Renal pelvis (tissue), 1 donor: ENCODE measurements at regions not wholly inside any gene's neighbourhood (a gene's known extent, or its start where the extent isn't known, plus 50 kb on each side); places are given as distances from the start of the nearest gene placed in this dataset.
"Not testable (repeated sequence)": the region's sequence is repeated elsewhere in the genome, so short reads cannot be mapped to it uniquely, and the experiment has no call there.

ENCODE experiments used
- DNase-seq: peaks from one replicate; pipeline ENCODE4 v3.0.0-alpha.2; 2013

DNA sequence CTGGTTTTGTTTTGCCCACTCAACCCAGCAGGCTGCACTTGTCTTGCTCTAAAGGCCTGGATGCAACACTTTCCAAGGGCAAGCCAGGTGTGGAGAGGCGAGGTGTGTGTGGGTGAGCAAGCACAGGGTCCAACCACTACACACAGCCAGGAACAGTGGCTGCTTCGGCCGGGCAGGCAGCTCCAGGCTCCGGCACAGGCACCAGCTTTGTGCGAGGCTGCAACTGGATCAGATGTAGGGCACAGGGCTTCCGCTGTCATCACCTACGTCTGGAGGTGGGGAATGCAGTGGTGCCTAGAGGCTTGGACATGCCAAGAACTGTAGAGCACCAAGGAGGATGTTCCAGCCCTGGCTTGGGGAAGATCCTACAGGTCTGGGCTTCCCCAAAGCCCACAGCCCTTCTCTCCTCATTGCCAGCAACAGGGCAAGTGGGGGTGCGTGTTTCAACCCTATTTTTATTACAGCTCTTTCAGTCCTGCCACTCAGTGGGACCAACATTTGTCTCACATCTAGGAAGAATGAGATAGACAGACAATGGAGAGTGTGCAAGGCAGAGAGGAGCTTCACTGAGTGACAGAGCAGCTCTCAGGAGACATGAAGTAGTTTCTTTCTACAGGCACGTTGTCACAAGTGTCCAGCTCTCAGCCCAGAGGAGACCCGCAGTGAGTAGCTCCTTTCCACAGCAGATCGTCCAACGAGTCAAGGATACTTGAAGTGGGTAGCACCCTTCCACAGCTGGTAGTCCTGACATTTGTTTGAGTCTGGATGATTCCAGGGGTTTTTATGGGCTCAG is 622.2 kb downstream of the CDH9 start:
- no peak for DNase-seq

DNA sequence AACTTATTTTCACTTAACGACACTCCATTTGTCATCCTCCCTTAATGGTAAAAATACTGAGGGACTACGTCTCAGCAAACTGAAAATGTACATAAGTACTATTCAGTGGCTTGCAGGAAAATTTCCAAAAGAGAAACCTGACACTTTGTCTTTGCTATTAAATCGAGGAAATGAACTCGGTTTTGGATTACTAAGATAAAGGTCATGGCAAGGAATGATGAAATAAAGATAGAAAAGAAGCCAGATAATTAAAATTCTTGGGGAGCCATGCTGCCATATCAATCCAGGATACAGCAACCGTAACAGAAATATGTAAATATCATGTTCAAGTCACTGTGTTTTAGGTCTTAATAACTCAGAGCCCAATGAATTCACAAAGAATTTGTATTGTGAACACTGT is 647.8 kb downstream of the CDH9 start:
- DNase-seq = no peak

DNA sequence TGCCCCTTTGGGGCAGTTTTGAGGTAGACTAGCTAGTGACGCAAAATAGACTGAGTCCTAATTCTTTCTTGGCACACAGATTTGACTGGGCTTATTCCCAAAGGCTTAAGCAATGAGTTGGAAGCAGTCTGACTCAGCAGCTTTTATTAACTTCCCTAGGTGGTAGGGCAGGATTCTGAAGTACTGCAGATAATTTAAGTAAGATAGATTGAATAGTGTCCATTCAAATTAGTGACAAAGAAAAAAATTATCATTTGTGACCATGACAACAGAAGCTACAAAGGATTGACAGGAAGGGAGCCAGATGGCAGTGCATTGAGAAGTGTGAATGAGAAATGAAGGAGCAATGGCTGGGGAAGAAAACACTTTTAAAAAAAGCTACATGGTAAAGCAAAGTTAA is 649.4 kb downstream of the CDH9 start:
- no peak for DNase-seq

DNA sequence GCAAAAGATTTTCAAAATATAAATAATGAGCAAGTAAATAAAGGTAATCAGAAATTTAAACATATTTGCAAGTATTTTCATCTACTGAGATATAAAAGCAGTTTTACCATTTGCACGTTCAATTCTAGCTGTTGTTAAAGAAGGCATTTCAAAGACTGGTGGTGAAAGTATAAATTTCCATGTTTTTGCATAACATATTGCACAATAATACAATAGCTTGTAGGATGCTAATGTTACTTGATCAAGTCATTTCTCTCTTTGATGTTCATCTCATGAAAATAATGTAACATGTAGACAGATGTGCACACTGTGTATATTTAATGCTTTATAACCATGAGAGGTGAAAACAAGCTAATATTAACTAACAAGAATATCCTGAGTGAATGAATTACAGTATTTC is 651.9 kb downstream of the CDH9 start:
- DNase-seq = no peak

DNA sequence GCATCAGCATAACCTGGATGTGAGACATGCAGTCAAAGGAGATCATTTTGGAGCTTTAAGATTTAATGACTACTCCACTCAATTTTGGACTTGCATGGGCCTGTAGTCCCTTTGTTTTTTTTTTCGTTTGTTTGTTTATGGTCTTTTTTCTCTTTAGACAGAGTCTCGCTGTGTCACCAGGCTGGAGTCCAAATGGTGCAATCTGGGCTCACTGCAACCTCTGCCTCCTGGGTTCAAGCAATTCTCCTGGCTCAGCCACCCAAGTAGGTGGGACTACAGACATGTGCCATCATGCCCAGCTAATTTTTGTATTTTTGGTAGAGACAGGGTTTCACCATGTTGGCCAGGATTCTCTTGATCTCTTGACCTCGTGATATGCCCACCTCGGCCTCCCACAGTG is 673.8 kb downstream of the CDH9 start:
- not testable (repeated sequence) for DNase-seq

DNA sequence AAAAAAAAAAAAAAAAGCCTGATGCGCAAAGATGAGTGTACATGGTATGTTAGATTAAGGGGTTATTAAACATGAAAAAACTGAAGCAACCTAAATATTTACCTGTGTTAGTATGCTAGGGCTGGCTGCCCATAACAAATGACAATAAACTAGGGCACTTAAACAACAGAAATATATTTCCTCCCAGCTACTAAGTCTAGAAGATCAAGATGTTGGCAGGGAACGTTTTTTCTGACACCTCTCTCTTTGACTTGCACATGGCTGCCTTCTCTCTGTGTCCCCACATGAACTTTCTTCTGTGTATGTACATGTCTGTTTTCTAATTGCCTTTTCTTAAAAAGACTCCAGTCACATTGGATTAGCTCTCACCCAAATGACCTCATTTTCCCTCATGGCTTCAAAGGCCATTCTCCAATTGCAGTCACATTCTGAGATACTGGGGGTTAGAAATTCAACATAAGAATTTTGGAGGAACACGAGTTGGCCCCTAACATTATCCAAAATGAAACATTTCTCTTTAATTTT is 694.5 kb downstream of the CDH9 start:
- no peak for DNase-seq

DNA sequence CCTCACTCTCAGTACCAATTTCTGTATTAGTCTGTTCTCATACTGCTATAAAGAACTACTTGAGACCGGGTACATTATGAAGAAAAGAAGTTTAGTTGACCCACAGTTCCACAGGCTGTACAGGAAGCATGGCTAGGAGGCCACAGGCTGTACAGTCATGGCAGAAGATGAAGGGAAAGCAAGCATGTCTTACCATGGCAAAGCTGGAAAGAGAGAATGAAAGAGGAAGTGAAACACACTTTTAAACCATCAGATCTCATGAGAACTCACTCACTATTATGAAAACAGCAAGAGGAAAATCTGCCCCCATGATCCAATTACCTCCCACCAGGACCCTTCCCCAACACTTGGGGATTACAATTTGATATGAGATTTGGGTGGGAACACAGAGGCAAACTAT is 698.8 kb downstream of the CDH9 start:
- DNase-seq = no peak

DNA sequence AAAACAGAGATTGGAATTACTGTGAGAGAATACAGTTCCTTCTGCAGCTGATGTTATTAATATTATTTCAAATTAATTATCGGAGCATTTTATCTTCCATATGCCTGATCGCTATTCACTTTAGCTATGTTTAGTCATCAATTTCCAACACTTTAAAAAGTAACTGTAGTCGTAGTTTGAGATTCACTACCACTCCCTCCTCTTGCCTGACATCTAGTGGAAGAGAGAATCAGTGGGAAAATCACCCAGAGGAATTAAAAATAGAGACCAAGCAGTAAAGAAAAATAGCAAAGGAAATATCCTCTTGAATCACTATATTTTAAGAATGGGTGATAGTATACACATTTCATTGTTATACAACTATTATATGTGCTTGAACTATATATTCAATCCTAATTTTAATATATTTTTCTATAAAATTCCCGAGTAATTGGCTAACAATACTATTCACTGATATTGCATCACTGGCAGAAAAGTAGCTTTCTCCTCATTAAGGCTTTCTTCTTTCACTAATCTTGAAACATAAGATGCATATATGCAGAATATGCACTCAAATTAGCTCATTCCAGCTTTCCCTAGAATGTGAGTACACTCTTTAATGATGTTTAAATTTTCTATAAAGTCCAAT is 708.7 kb downstream of the CDH9 start:
- peak; percentile 8 for DNase-seq

DNA sequence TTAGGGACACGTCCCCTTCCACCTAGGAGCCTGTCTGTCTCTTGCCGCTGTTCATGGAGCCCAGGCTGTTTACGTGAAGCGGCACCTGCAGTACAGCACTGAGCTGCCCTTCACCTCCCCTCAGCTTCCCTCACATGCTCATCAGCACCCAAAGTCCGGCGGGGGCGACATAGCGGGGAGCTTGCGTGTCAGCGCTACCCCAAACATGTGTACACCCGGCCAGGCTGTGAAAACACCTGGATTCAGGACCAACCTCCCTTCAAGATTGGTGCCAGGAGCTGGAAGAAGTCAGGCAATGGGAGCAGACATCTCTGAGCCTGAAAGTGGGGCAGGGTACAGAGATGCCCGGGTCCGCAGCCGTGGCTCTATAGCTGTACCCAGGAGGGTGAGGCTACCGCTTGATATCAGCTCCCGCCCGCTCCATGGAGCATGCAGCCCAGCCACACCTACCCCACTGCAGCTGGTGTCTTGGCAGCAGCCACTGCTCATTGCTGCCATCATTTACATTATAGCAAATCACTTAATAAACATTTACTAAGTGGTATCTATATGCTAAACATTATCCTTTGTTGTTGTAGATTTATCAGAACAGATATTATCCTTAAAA is 712.1 kb downstream of the CDH9 start:
- DNase-seq = no peak

DNA sequence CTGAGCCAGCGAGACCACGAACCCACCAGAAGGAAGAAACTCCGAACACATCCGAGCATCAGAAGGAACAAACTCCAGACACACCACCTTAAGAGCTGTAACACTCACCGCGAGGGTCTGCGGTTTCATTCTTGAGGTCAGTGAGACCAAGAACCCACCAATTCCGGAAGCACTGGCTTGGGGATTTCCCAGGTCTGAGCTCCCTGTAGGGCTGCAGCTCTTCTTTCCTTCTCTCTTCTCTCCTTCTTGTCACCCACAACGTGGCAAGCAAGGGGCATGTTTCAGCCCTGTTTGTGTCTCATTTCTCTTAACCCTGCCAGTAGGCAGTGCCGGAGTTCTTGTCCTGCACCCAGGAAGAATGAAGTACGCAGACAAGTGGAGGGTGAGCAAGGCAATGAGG is 713.0 kb downstream of the CDH9 start:
- not testable (repeated sequence) for DNase-seq

DNA sequence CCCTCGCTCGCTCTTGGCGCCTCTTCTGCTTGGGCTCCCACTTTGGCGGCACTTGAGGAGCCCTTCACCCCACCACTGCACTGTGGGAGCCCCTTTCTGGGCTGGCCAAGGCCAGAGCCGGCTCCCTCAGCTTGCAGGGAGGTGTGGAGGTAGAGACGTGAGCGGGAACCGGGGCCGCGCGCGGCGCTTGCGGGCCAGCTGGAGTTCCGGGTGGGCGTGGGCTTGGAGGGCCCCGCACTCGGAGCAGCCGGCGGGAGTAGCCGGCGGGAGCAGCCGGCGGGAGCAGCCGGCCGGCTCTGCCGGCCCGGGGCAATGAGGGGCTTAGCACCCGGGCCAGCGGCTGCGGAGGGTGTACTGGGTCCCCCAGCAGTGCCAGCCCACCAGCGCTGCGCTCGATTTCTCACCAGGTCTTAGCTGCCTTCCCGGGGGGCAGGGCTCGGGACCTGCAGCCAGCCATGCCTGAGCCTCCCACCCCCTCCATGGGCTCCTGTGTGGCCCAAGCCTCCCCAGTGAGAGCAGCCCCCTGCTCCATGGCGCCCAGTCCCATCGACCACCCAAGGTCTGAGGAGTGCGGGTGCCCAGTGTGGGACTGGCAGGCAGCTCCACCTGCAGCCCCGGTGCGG is 714.0 kb downstream of the CDH9 start:
- not testable (repeated sequence) for DNase-seq

DNA sequence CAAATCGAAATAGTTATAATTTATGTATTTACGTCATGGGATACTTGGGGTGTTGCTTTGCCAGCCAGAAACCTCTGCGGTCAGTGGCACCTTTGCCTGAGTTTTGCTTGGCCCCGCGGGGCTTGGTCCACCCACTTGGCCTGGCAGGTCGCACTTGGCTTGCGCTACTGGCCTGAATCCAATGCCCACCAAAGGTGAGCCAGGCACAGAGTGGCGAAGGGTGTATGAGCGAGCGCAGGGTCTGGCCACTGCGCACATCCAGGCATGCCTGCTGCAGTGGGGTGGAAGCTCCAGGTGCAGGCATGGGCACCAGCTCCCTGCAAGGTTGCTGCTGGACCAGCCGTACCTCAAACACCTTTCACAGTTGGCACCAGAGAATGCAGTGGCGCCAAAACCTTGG is 714.6 kb downstream of the CDH9 start:
- no peak for DNase-seq

DNA sequence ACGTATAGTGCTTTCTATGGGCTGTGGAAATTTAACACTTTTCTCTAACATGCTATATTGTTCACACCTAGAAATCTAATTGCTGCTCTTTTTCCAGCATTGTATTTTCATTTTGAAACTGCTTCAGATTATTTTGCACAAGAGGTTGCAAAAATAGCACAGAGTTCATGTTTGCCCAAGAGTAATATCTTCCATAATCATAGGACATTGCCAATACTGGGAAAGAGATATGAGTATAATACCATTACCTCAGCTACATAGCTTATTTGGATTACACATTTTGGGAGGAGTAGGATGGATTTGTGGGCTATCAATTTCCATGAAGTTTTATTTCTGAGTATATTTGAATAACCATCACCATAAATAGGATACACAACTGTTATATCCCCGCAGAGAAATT is 717.1 kb downstream of the CDH9 start:
- DNase-seq = no peak

DNA sequence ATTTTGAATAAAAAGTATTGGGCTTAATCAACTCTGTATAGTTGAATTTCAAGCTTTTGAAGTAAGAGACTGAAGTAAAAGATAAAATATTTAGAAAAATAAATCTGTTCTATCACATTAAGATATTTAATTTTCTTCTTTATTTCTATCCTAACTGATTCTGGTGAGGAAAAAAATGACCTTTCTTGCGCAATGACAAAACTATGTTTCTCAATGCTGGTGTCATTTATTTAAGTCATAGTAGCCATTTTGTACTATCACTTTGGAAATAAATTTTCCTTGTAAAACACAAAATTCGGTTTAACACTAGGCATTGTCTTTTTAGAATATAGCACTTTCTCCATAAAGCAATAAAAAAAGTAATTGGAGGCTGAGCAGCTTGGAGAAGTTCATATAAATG is 728.0 kb downstream of the CDH9 start:
- DNase-seq = no peak

DNA sequence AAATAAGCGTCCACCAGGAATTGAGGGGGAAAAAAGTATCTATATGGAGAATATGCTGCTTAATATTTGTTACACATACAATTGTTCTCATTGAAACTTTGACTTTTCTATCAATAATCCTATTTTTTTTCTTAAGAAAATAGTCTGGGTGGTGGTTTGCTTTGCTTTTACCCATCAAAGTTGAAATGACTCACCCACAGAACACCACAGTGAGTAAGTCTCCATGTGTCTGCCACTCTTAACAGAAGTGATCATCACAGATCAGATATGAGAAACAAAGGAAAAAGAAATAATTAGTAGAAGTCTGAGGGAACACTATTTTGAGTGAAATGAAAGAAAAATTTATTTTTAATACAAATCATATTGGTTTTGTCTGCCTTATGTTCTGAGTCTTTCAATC is 742.8 kb downstream of the CDH9 start:
- no peak for DNase-seq

DNA sequence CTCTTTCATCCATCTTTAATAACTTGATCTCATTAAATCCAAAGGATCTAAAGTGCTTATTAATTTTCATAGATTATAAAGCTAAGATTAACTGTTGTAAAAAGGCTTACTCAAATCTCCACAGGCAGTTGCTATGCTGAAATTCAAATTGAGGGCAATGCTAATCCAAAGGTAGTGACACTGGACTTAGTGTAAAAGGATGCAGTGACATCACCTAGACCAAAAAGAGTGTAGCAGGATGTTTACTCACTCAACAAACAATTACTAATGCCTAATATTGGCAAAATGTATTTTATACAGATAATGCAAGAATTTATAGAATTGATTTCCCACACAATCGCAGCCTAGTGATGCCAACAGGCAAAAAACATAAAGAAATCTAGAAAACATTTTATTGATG is 756.2 kb downstream of the CDH9 start:
- DNase-seq = no peak

DNA sequence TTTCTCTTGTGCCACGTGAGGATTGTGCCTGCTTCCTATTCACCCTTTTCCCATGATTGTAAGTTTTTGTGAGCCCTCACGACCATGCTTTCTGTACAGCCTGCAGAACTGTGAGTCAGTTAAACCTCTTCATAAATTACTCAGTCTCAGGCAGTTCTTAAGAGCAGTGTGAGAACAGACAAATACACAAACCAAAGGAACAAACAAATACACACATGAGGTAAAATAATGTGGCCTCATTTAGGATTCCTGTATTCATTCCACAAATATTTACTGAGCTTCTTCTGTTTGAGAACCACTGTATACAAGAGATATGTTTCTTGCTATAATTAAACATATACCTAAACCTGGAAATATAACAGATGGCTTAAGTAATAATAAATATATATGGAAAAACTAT is 760.3 kb downstream of the CDH9 start:
- no peak for DNase-seq

DNA sequence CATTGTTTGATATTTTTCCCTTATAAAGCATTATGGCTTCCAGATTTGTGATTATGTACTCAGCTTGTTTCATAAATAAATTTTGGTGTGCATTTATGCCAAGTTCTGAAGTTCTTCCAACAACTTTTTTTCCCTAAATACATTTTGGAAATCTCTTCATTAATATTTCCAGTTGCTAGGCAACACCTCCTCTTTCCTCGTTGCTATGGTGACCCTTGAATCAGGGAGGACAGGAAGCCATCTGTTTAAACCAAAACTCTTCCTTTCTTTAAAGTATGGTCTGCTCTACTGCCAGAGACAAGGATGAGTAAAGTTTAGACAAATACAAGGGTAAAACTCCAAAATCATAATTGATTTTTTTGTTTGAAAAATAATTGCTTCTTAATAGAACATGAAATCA is 779.3 kb downstream of the CDH9 start:
- DNase-seq = no peak

DNA sequence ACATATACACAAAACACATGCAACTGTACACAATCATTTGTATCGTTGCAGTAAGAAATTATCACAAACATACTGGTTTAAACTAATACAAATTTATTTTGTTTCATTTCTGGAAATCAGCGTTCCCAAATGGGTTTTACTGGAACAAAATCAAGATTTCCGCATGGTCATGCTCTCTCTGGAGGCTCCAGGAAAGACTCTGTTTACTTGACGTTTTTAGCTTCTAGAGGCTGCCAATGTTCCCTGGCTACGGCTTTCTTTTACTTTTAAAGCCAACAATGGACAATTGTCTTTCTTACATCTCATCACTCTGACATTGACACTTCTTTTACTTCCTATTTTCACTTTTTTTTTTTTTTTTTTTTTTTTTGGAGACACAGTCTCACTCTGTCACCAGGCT is 793.1 kb downstream of the CDH9 start:
- no peak for DNase-seq

DNA sequence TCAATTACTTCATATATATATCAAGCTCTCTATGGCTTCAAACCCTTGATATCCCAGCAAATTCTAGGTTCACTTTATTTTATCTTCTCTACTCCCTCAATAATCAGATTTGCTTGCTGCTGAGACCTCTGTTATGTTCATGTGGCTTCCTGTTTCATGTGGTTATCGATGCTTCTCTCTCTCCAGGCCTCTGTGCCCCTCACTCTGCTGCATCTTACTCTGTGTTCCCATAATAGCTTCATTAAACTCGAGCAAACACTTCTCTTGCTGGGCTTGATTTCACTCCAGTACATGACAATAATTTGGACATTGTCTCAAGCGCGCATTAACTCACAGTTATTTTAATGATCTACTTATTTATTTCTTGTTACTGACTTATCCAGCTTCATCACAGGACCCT is 798.8 kb downstream of the CDH9 start:
- DNase-seq = no peak

DNA sequence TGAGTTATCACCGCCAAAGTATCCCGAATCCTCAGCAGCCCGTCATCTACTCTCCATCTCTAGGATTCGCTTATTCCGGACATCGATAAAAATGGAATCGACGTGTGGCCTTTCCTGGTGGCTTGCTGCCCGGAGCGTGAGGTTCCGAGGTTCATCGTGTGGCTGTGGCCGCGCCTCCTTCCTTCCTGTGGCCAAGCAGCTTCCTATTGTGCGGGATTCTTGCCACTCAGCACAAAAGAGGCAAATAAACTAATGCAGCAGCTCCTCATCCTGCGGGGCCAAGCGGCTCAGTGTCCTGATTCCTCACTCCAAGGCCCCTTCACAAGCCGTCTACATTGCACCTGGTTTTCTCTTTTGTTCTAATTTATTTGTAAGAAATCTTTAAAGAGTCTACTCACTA is 800.9 kb downstream of the CDH9 start:
- no peak for DNase-seq

DNA sequence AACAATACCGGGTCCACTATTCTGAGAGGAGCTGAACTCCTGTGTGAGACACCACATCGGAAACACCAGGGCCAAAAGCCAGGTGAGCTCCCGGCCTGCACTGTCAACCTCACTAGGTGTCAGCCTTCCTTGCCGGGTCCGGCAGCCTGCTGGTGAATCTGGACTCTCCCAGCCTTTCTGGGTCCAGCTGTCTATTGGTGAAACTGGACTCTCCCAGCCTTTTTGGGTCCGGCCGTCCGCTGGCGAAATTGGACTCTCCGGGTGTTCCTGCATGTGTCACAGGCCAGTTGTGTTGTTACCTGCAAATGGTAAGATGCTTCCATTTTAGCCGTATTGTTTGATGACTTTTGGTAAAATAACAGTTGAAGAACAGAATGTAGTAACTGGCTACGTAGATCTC is 801.5 kb downstream of the CDH9 start:
- no peak for DNase-seq

DNA sequence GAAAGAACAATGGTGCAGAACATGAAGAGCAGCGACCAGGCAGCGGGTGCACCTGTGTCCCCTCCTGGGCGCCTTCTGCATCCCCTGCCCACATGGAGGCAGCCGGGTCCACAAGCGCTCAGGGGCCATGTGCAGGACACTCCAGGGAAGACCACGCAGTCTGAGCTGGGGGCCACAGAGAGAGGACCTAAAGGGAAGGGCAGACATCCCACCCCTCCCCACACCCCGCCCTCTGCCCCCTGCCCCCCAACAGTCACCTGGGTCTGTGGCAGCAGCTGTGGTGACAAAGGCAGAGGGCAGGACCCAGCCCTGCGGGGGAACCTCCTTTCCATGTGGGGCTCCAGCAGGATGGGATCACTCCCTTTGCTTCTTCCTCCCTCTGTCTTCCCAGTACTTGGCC is 805.7 kb downstream of the CDH9 start:
- DNase-seq = no peak
